ENCODE measurements at regions not wholly inside any gene's neighbourhood (a gene's known extent, or its start where the extent isn't known, plus 50 kb on each side); places are given as distances from the start of the nearest gene placed in this dataset.

DNA sequence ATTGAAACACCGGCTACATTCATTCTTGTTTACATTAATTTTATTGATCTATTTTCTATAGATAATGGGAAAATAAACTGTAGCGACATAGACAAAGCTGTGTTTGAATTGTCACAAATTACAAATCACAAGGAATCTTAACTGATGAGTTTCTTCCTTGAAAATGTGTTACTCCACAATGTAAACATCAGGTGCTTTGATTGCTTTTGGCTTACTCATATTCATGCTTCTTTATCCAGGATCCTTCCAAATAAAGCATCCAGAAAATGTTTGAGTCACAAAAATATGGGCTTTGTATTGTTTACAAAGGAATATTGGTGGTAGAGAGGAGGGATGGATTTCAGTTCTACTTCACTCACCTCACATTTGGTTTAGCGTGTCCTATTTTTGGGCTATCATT, 64.0 kb downstream of the BMP2 start:
- DNase-seq: no peak

DNA sequence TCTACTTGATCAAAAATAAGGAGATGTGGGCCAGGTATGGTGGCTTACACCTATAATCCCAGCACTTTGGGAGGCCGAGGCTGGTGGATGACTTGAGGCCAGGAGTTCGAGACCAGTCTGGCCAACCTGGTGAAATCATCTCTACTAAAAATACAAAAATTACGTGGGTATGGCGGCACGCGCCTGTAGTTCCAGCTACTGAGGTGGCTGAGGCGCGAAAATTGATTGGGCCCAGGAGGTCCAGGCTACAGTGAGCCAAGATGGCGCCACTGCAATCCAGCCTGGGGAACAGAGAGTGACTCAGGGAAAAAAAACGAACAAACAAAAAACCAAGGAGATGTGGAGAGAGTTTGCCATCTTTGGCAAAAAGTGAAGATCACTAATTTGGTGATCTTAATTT, 65.3 kb downstream of the BMP2 start:
- no peak for DNase-seq

DNA sequence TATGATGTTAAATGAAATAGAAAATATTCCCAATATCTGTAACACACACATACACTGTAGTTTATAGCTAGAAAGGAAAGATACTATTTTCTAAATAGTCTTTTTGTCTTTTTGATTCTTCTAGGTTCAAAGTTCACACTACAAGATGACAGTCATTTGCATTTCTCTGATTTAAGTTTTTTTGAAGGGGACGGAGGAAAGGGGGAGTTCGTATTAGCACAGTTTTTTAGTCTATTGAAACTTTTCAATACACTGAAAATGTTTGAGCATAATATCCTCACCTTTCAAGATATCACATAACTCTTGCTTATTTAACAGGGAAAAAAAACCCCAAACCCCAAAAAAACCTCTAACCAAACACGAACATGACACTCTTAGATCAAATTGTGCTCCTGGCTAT, 68.1 kb downstream of the BMP2 start:
- no peak for DNase-seq

DNA sequence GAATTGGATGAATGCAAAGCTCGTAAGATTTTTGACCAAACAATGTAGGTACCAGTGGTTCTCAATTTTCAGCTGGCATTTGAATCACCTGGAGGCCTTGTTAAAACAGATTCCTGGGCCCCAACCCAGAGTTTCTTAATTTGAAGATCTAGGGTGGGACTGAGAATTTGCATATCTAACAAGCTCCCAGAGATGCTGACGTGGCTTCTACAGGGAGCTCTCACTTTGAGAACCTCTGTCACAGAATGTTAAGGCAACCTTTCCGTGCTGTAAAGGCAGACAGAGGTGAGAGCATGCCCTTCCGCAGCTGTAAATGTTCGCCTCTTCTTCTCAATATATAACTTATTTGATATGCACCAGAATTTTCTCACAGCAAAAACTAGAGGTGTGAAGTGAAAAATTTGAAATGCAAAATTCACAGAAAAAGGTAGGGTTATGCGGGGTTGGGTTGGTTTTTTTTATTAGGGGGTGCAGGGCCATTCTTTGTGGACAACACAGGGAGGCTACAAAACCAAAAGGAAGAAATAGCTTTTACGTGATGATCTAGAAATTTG, 69.4 kb downstream of the BMP2 start:
- DNase-seq: no peak

DNA sequence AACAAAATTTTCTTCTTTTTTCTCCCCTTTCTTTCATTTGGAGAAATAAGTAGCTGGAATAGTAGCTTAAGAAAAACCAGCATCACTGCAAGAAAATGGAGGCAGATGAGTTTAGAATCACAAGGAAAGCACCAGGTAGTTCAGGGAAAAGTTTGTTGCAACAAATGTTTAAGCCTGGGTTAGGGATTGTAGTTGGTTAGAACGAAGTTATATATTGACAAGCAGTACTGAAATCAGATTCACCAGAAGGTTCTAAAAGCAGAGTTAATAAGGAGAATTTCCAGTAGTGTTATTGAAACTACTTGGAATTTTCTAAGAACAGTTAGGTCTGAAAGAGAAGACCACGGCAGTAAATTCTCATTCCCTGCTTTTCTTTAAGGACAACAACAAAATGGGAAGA, 70.2 kb downstream of the BMP2 start:
- DNase-seq: no peak

DNA sequence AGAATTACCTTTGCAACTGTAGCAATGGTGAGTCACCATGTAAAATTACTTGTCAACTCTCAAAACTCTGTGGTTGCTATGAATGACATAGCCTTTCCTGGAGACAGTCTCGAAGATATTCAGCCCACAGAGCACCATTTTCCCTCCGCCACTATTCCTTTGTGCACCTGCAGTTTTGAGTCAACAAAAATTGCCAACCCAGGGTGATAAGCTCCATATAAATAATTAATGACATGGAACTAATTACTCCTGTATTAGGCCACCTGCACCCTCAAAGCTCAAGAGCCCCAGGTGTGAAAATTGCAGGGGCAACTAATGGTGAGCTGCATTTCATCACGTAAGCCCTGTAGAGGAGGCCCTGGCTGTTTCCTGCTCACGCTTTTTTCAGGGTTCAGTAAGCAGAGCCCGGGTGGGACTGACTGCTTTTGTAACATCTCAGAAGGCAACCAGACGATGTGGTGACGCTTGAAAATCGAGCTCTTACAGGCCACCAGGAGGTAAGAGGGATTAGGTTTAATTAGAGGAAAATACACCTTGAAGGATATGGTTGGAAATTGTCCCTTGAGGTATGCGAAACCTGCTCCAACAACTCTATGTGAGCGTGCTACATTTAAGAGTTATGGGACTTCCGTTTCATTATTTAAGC, 70.8 kb downstream of the BMP2 start:
- peak in 9 of 56 donors; percentile 1 to 23 (median 3) for DNase-seq

DNA sequence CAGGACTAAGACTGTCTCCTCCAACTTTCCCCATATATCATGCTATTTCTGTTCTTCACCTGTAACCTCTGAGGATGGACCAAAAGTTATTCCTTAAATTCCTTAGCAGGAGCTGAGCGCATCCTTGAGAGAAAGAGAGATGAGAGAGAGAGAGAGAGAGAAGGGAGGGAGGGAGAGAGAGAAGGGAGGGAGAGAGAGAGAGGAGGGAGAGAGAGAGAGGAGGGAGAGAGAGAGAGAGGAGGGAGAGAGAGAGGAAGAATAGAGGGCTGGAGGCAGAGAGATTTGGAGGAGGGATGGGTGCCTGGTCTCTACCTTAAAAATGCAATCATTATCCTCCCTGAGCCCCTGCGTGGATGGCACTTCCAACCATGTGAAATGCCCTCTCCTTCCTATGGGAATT, 73.6 kb downstream of the BMP2 start:
- DNase-seq: no peak

DNA sequence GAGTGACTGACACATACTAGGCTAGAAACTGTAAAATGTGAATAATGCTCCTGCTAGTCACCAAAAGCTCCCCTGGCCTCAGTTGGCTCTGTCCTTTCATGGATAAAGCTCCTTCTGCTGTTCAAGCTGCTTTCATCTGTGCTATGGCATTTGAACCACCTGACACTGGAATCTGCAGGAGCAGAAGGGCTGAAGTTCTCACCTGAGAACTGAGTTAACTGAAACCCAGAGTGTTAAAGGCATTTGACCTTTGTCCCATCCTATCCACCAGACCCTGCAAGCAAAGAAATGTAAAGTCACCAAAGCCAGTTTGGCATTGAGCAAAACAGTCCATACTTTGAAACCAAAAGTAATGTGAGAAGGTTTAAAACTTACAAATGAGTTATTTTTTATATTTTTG, 77.7 kb downstream of the BMP2 start:
- no peak for DNase-seq

DNA sequence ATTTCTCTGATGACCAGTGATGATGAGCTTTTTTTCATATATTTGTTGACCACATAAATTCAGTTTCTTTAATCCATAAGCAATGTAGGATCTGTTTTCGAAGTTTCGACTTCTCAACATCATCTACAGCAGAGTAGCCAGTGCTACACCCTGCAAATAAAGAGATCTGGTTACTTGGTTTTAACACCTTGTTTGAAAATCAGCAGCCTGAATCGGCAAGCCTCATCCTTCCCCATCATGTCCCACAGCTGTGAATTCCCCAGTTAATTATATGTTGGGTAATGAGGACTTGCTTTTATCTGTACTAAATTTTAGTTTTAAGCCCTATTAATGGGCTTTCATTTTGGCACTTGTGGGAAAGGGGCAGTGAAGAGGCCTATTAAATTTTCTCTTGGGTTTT, 80.6 kb downstream of the BMP2 start:
- DNase-seq: no peak

DNA sequence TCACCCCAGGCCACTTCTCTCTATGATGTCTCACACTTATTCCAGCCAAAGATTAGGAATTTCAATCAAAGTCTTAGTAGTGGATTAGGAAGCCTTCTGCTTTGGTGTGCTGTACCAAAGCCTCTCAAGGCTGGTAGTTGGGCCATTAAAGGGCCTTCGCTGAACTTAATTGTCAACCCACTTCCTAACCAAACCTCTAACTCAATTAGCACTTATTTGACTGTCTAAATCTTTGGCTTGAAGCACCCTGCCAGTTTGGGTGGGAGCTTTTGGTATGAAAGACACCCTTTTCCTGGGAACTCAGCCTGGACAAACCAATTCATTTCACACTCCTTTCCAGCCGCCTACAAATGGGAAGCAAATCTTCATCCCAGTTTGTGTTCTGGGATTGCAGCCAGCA, 81.5 kb downstream of the BMP2 start:
- DNase-seq: no peak

DNA sequence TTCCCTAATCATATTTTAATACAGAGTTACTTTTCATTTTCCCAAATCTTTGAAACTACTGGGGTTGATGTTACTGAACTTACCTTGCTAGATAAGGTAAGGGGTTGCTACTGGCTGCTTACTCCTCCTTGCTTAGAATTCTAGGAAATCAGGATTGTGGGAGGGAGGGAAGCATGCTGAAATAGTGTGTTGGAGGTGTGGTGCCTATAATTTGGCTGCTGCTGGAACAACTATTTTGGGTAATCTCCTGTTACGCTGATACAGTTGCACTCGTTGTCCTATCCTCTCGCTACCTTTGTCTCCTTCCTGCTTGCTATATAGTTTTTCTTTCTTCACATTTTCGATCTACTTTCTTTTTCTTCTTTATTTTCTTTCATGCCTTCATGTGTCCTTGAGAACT, 83.7 kb downstream of the BMP2 start:
- peak in 3 of 56 donors; percentile 1 to 7 (median 3) for DNase-seq

DNA sequence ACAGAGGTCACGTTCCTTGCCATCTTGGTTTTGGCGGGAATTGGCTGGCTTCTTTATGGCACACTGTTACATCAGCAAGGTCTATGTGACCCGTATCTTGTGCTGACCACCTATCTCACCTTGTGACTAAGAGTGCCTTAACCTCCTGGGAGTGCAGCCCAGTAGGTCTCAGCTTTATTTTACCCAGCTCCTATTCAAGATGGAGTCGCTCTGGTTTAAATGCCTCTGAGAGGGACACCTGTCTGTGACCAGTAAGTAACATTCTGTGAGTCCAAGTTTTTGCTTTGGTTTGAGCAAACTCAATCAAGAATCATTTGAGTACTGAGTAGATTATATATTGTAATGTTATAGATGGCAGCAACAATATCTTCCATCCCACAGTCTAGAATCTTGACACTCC, 85.0 kb downstream of the BMP2 start:
- no peak for DNase-seq

DNA sequence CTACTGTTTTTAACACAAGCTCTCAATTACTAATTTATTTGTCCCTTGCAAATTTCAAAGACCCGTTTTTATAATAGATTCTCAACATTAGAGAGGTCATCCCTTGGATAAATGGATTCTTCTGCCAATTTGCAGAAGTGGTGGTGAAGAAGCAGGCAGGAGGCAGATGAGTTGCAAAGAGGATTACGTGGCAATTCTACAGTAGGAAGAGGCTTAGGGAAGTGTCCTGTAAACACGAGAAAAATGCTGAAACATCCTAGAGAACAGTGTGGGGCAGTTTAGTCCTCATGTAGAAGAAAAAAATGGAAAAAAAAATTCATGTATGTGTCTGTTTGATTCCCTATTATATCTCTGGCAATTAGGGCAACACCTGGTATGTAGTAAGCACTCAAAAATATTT, 87.6 kb downstream of the BMP2 start:
- no peak for DNase-seq

DNA sequence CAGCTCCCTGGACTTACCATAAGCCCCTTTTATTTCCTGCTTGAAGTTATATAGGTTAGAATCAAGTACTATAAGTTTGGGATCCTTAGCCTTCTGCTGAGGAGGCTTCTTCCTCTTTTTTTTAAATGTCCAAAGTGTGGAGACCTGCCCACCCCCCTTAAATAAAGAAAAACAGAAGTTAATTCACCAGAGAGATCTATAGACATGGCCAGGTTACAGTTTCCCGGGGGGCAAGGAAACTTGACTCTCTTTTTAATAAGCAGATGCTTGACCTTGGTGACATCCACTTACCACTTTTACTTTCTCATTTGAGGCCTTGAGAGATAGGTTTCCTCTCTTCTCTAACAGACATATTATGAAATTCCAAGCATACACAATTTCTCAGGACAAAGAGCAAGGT, 88.3 kb downstream of the BMP2 start:
- DNase-seq: no peak

DNA sequence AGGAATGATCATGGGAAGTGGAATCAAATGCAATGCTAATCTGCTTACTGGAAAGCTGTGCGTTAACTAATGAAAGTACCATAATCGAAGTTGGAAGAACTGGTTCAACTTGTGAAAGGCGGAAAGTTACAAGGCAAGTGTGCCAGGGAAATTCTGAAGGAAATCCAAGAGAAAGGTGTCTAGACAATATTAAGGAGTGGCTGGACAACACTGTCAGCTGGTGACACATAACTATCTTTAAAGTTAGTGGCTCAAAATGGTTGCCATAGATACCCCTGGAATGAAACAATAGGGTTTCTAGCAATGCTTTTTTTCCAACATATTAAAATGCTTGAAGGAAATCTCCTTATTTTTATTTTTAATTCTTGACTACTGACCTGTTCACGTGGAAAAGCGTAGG, 90.4 kb downstream of the BMP2 start:
- no peak for DNase-seq

DNA sequence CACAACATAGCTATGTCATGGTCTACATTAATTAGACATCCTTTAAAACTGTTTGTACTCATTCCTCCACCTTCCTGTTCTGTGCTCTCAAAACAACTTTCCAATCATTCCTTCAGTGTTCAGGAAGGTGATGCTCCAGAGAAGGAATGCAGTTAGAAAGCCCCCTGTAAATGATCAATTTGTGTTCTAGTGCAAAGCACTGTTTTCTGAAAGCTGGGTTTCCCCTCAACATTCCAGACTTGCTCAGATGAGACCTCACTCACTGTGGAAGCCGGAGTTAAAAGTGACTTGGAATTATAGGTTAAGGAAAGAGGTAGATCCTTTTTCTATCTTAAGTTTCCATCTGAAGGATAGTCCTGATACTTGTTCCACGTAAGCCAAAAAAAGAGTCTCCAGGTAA, 95.9 kb downstream of the BMP2 start:
- DNase-seq: no peak

DNA sequence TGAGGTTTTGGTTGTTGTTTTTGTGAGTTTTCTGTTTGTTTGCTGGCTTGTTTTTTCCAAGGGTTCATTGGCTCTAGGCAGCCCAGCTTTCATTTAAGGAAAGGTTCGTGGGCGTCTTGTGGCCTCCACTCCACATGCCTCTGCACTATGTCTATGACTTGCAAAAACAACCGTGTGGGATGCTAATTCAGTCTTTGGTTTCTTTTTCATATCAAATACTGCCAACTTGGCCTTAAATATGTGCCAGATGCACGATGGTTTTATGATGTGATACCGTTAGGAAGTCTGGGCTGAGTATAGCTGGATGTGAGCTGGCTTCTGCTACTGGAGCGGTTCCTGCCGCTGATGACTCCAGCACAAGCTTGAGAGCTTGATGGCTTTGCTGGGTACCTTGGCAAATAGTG, 96.3 kb downstream of the BMP2 start:
- no peak for DNase-seq

DNA sequence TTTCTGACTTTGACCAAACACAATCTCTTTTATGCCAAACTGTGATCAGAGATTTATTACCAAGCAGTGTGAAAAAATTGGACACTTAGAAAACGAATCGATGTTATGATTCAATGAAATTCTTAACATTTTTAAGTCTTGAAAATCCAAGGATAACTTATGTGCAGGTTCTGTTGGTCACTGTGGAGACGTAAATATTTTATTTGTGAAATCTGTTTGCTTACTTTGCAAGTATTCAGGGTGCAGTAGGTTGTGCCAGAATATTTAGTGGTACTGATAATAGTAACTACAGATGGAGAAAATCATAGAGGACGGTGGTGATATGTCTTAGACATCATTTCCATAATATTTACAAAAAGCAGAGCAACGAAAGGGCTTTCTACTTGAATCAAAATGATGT, 97.3 kb downstream of the BMP2 start:
- DNase-seq: no peak

DNA sequence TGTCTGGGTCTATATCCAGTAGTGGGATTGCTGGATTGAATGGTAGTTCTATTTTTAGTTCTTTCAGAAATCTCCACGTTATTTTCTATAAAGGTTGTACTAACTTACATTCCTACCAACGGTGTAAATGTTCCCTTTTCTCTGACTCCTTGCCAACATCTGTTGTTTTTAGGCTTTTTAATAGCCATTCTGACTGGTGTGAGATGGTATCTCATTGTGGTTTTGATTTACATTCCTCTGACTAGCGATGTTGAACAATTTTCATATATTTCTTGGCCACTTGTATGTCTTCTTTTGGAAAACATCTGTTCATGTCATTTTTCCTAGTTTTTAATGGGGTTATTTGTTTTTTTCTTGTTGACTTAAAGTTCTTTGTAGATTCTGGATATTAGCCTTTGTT, 99.3 kb downstream of the BMP2 start:
- no peak for DNase-seq

DNA sequence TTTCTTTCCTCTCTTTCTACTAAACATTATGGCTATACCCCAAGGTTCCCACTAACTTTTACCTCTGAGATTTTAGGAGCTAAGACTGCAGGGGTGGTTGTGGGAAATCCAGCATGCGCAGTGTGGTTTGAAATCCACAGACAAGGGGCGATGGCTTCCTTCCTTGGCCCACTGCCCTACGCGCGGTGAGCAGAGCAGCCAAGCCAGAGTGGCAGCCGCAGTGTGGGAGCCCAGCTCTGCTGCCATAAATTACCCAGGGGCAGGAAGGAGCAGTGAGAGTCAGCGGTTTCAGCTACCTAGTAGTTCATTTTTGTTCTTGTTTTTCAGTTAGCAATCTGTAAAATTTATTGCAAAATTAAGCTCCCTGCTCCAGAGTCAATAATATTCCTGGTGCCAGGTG, 101.4 kb downstream of the BMP2 start:
- no peak for DNase-seq

DNA sequence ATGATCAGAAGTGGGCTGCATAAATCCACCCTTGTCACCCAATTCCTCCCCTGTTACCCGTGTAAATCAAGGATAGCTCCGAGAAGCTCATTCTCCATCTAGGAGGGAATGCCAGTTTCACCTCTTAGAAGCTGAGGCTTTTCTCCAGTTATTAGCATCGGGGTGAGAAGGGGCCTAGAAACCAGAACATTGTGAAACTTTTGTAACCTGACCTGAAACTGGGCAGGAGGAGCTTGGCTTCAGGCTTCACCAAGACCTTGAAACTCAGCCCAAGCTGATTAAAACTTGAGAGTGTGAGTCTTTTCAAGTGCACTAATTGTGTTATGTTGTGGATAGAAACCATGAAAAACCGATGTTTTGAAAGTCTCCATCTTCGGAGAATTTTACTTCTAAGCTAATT, 103.1 kb downstream of the BMP2 start:
- no peak for DNase-seq

DNA sequence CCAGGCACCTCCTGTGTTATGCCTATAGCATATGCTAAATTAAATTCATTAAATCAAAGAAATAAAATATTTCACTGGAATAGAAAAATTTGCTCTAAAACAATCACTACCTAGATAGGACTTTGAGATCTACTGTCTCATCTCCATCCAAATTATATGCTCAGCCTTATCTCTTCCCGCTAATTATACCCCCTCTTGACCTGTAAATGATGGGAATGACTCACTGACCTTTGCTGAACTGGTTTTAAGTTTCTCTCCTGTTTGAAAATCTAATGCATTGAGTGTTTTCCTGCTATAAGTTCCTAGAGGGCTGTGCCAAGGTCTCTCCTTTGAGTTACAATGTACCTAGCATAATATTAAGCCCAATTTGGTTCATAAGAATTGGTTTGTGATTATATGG, 110.1 kb downstream of the BMP2 start:
- DNase-seq: no peak

DNA sequence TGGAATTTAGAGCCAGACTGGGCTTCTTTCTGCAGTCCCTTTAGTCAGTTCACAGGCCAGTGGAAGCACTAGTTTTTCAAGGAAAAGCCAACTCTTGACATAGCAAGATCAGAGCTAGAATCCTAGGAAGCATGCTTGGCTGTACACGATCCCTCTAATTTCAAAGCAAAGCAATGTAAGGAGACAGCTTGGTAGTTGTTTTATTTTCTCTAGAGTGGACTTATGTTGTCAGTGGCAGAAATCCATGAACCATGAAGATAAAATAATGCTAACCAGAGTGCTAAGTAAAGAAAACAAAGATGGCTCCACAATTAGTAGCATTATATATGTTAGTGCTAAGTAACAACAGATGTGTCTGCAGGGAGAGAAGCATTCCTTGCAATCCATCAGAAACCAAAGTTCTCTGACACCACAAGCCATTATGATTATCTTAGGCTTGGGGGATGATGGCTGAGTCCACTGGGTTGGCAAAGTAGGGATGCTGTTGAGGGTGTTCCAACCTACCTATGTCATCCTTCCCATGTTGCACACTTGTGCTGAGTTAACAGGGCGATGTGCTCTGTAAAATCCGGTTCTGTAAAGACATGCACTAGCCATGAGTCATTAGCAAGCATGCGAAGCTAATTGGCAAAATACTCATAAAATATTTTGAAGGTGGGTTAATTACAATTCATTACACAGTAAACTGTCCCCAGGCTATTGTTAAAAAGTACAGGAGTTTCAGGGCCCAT, 115.2 kb downstream of the BMP2 start:
- no peak for DNase-seq

All from nucleus accumbens (tissue), 56 donors.